IMR-90 (cell line): ENCODE measurements at regions not wholly inside any gene's neighbourhood (a gene's known extent, or its start where the extent isn't known, plus 50 kb on each side); places are given as distances from the start of the nearest gene placed in this dataset.

ENCODE experiments used
- ATAC-seq: fragments of 200-7000 bp; cut with Tn5 transposase; 2 replicates; pipeline ENCODE4 v1.9.1; 2020; ENCODE audit warnings: low read depth, mild to moderate bottlenecking, moderate library complexity
- BruUV-seq: library from RNA; stranded (reverse); fragments of 400-500 nt; replicated peaks from 2 replicates; lab custom pipeline; 2021; lab: Mats Ljungman, UMichigan
- CTCF ChIA-PET: fragments of 300-600 bp; formaldehyde crosslinking; extraction: SDS; loops from one replicate; lab custom pipeline; 2021; ENCODE audit warnings: antibody characterized with exemption; lab: Yijun Ruan, JAX
- POLR2A ChIA-PET: fragments of 300-600 bp; sonication (Branson Sonifier 250); formaldehyde crosslinking; loops from one replicate; lab custom pipeline; 2022; ENCODE audit warnings: antibody characterized with exemption; ENCODE audit not compliant: unreplicated experiment; lab: Charles Lee
- DNase-seq: peaks from one replicate; pipeline ENCODE4 v3.0.0; 2013
- H2AFZ ChIP-seq: replicated peaks from 2 replicates; pipeline ENCODE3; 2013; ENCODE audit warnings: low read length, mild to moderate bottlenecking; ENCODE audit not compliant: poor library complexity
- H2AK5ac ChIP-seq: 2 replicates; pipeline ENCODE4 v1.6.1; 2013; ENCODE audit warnings: low read depth, low read length, inconsistent platforms
- H2AK9ac ChIP-seq: replicated peaks from 2 replicates; pipeline ENCODE3; 2013; ENCODE audit warnings: mild to moderate bottlenecking, low read depth, low read length, moderate library complexity; ENCODE audit not compliant: poor library complexity
- H2BK120ac ChIP-seq: 2 replicates; pipeline ENCODE4 v1.6.1; 2013; ENCODE audit warnings: low read depth, low read length, inconsistent platforms
- H2BK15ac ChIP-seq: 3 replicates; pipeline ENCODE4 v1.6.1; 2013; ENCODE audit warnings: low read depth, low read length, inconsistent platforms
- H2BK20ac ChIP-seq: 2 replicates; pipeline ENCODE4 v1.6.1; 2013; ENCODE audit warnings: low read depth, mild to moderate bottlenecking, inconsistent platforms, low read length, moderate library complexity
- H2BK5ac ChIP-seq: 2 replicates; pipeline ENCODE4 v1.6.1; 2013; ENCODE audit warnings: mild to moderate bottlenecking, low read depth, low read length, inconsistent platforms; ENCODE audit not compliant: poor library complexity, severe bottlenecking
- H3K14ac ChIP-seq: replicated peaks from 2 replicates; pipeline ENCODE4 v1.6.1; 2013; ENCODE audit warnings: low read depth, low read length, inconsistent platforms
- H3K18ac ChIP-seq: 2 replicates; pipeline ENCODE4 v1.6.1; 2013; ENCODE audit warnings: low read depth, low read length, control low read depth
- H3K23ac ChIP-seq: 2 replicates; pipeline ENCODE4 v1.6.1; 2013; ENCODE audit warnings: low read depth, low read length, inconsistent platforms
- H3K27ac ChIP-seq: 2 replicates; pipeline ENCODE4 v1.5.1; 2013; ENCODE audit warnings: mild to moderate bottlenecking, control low read depth, low read length; ENCODE audit not compliant: insufficient read depth
- H3K27me3 ChIP-seq: 2 replicates; pipeline ENCODE4 v1.6.1; 2013; ENCODE audit warnings: low read length; ENCODE audit not compliant: control insufficient read depth, insufficient read depth
- H3K36me3 ChIP-seq: 2 replicates; pipeline ENCODE4 v1.6.1; 2013; ENCODE audit warnings: low read length, mixed read lengths; ENCODE audit not compliant: control insufficient read depth, insufficient read depth
- H3K4ac ChIP-seq: 2 replicates; pipeline ENCODE4 v1.6.1; 2013; ENCODE audit warnings: low read depth, low read length, inconsistent platforms
- H3K4me1 ChIP-seq: 2 replicates; pipeline ENCODE4 v1.6.1; 2013; ENCODE audit warnings: low read length, mixed read lengths; ENCODE audit not compliant: control insufficient read depth, insufficient read depth
- H3K4me2 ChIP-seq: 2 replicates; pipeline ENCODE4 v1.6.1; 2013; ENCODE audit warnings: low read depth, mild to moderate bottlenecking, control low read depth, low read length, moderate library complexity
- H3K4me3 ChIP-seq: 2 replicates; pipeline ENCODE4 v1.5.1; 2013; ENCODE audit warnings: low read depth, mild to moderate bottlenecking, control low read depth, low read length, moderate library complexity; ENCODE audit not compliant: insufficient read depth
- H3K56ac ChIP-seq: 2 replicates; pipeline ENCODE4 v1.6.1; 2013; ENCODE audit warnings: low read length, inconsistent platforms; ENCODE audit not compliant: insufficient read depth; ENCODE audit errors: extremely low read depth
- H3K79me1 ChIP-seq, 2 experiments: 2 replicates each; pipeline ENCODE4 v1.6.1; 2013; ENCODE audit warnings: low read length in 2 of 2, inconsistent platforms in 1 of 2, low read depth in 1 of 2
- H3K9ac ChIP-seq: 2 replicates; pipeline ENCODE4 v1.6.1; 2013; ENCODE audit warnings: low read depth, low read length, control low read depth
- H3K9me1 ChIP-seq: 2 replicates; pipeline ENCODE4 v1.6.1; 2013; ENCODE audit warnings: low read length, inconsistent platforms; ENCODE audit not compliant: insufficient read depth
- H3K9me3 ChIP-seq: 2 replicates; pipeline ENCODE4 v1.6.1; 2013; ENCODE audit warnings: low read length; ENCODE audit not compliant: control insufficient read depth, insufficient read depth
- H4K20me1 ChIP-seq: 2 replicates; pipeline ENCODE4 v1.6.1; 2013; ENCODE audit warnings: low read length, inconsistent platforms; ENCODE audit not compliant: insufficient read depth
- H4K5ac ChIP-seq: 2 replicates; pipeline ENCODE4 v1.6.1; 2013; ENCODE audit warnings: mild to moderate bottlenecking, low read depth, low read length, control low read depth
- H4K8ac ChIP-seq, 2 experiments: 2 replicates each; pipeline ENCODE4 v1.6.1; 2013; ENCODE audit warnings: low read depth in 2 of 2, low read length in 2 of 2, control low read depth in 1 of 2, inconsistent platforms in 1 of 2
- H4K91ac ChIP-seq: 2 replicates; pipeline ENCODE4 v1.6.1; 2013; ENCODE audit warnings: low read depth, low read length, inconsistent platforms; ENCODE audit not compliant: insufficient read depth
- BHLHE40 ChIP-seq: fragments of 150-350 bp; IDR thresholded peaks from 2 replicates; pipeline ENCODE4 v1.6.1; 2016; ENCODE audit warnings: mild to moderate bottlenecking, low read depth, low read length
- ELK1 ChIP-seq: fragments of 150-350 bp; IDR thresholded peaks from 2 replicates; pipeline ENCODE4 v1.6.1; 2016; ENCODE audit warnings: low read depth, mild to moderate bottlenecking, low read length, moderate library complexity, borderline replicate concordance
- NFE2L2 ChIP-seq: fragments of 150-350 bp; IDR thresholded peaks from 2 replicates; pipeline ENCODE4 v1.6.1; 2016; ENCODE audit warnings: low read depth, mild to moderate bottlenecking, low read length
- RFX5 ChIP-seq: IDR thresholded peaks from 2 replicates; pipeline ENCODE4 v1.8.0; 2012; ENCODE audit warnings: low read depth, mild to moderate bottlenecking, low read length, moderate library complexity
- WGBS, 2 experiments: methylation state at CpG; one replicate each; pipeline versions ENCODE4 v1.1.5 to v1.1.7; 2013; ENCODE audit warnings: missing lambda C conversion rate in 2 of 2; ENCODE audit not compliant: insufficient read length in 1 of 2; ENCODE audit errors: extremely low coverage in 2 of 2; 5-methylcytosine and 5-hydroxymethylcytosine counted together
- dilution Hi-C: fragments of 300-500 bp; cut with HindIII; formaldehyde crosslinking; loops from one replicate; pipeline ENCODE4 v1.14.3; 2018; ENCODE audit warnings: low sequenced_read_pairs; ENCODE audit not compliant: unreplicated experiment
- in situ Hi-C: fragments of 300-500 bp; cut with MboI; formaldehyde crosslinking; loops from 3 replicates; pipeline ENCODE4 v1.14.3; 2019; ENCODE audit warnings: low sequenced_read_pairs, inconsistent platforms, mixed read lengths
- intact Hi-C: fragments of 100-400 bp; cut with micrococcal nuclease; formaldehyde crosslinking; loops from 2 replicates; pipeline ENCODE4 v1.10.0; 2022
- TF ChIP-seq, protein P1 (sequence below): fragments of 150-350 bp; IDR thresholded peaks from 2 replicates; pipeline ENCODE4 v1.6.1; 2017; ENCODE audit warnings: mild to moderate bottlenecking, antibody characterized with exemption, low read length, low read depth

GRCh38 chr10:4719036-4719435 is 107.0 kb upstream of the AKR1E2 start:
- Histone ChIP-seq H2BK5ac (no peak overlapping the region), H3K9me3 (no peaks in the 10 kb centered on the region), H3K79me1 (no peaks in the 10 kb centered on the region), H2AK9ac (no peak overlapping the region), H3K23ac (no peak overlapping the region), H2BK120ac (no peak overlapping the region), H2AK5ac (no peak overlapping the region), H2AFZ (no peak overlapping the region), H3K36me3 (no peaks in the 10 kb centered on the region), H3K4me3 (no peak overlapping the region), H4K91ac (no peak overlapping the region), H4K5ac (no peak overlapping the region), H4K20me1 (no peaks in the 10 kb centered on the region), H3K27me3 (no peaks in the 10 kb centered on the region), H3K9ac (no peak overlapping the region), H3K4ac (no peak overlapping the region), H3K56ac (no peak overlapping the region), H3K4me2 (no peak overlapping the region), H3K9me1 (0 out of 2 replicates have a peak, but pooled peaks cover 3% of the 10 kb centered on the region), H2BK20ac (no peak overlapping the region), H3K27ac (no peak overlapping the region), H2BK15ac (no peak overlapping the region), H3K18ac (no peak overlapping the region), H3K4me1 (no peaks in the 10 kb centered on the region; the same call in 1 of the 2 replicates), H3K14ac (no peak overlapping the region), H4K8ac (no peak overlapping the region)
- DNase-seq (no peak), ATAC-seq (no peak)
- no TSS peak for BruUV-seq
- ChIA-PET POLR2A (no interaction called here), CTCF (no interaction called here)
- intact Hi-C loops = no loop called here
- TF ChIP-seq, protein P1, sequence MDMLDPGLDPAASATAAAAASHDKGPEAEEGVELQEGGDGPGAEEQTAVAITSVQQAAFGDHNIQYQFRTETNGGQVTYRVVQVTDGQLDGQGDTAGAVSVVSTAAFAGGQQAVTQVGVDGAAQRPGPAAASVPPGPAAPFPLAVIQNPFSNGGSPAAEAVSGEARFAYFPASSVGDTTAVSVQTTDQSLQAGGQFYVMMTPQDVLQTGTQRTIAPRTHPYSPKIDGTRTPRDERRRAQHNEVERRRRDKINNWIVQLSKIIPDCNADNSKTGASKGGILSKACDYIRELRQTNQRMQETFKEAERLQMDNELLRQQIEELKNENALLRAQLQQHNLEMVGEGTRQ = no peak
- no peak for TF ChIP-seq NFE2L2
- no peak for TF ChIP-seq BHLHE40
- no peak for TF ChIP-seq RFX5
- TF ChIP-seq ELK1 = no peak
- dilution Hi-C loops = no loop called here
- in situ Hi-C loops = no loop called here
- no CpG with 5 or more reads among the region's 1 CpG for WGBS, 2 experiments
